Activated naive CD4-positive, alpha-beta T cell treated with anti-CD3 and anti-CD28 coated beads, Interleukin-2, amount 10 ng/mL, durations not matched to agents 7 days and 5 days (primary cell): ENCODE measurements at regions not wholly inside any gene's neighbourhood (a gene's known extent, or its start where the extent isn't known, plus 50 kb on each side); places are given as distances from the start of the nearest gene placed in this dataset.

ENCODE experiments used
- CTCF ChIA-PET: fragments of 350-600 bp; sonication (Branson Sonifier 250); formaldehyde crosslinking; loops from one replicate; lab custom pipeline; 2021; ENCODE audit warnings: antibody characterized with exemption; lab: Charles Lee
- DNase-seq: peaks from one replicate; pipeline ENCODE4 v3.0.0-alpha.2; 2020
- H3K27ac Mint-ChIP-seq: one replicate; pipeline ENCODE4 v1.8.0; 2021; ENCODE audit warnings: mild to moderate bottlenecking, moderate library complexity, mixed read lengths
- H3K27me3 Mint-ChIP-seq: one replicate; pipeline ENCODE4 v1.8.0; 2021; ENCODE audit warnings: mild to moderate bottlenecking, mixed read lengths
- H3K36me3 Mint-ChIP-seq: one replicate; pipeline ENCODE4 v1.8.0; 2021; ENCODE audit warnings: mixed read lengths
- H3K4me1 Mint-ChIP-seq: one replicate; pipeline ENCODE4 v1.8.0; 2021; ENCODE audit warnings: mixed read lengths
- H3K4me3 Mint-ChIP-seq: one replicate; pipeline ENCODE4 v1.8.0; 2021; ENCODE audit warnings: mild to moderate bottlenecking, moderate library complexity, mixed read lengths
- H3K9me3 Mint-ChIP-seq: one replicate; pipeline ENCODE4 v1.8.0; 2021; ENCODE audit warnings: mixed read lengths

- CTCF ChIA-PET: no interaction called here
- DNase-seq: no peak
- H3K4me3 Mint-ChIP-seq: no peak overlapping the region
- no peak overlapping the region for H3K27ac Mint-ChIP-seq
- H3K36me3 Mint-ChIP-seq: no peaks in the 10 kb centered on the region
- H3K4me1 Mint-ChIP-seq: no peaks in the 10 kb centered on the region
- no peaks in the 10 kb centered on the region for H3K9me3 Mint-ChIP-seq
- no peaks in the 10 kb centered on the region for H3K27me3 Mint-ChIP-seq
Observed at GRCh38 chr6:145047891-145048290, 687.4 kb downstream of the EPM2A start.

GRCh38 chr6:145051661-145052060 lies 683.7 kb downstream of the EPM2A start:
- H3K27ac Mint-ChIP-seq: no peak overlapping the region
- H3K36me3 Mint-ChIP-seq: no peaks in the 10 kb centered on the region
- no peaks in the 10 kb centered on the region for H3K4me1 Mint-ChIP-seq
- CTCF ChIA-PET: no interaction called here
- DNase-seq: no peak
- H3K9me3 Mint-ChIP-seq: no peaks in the 10 kb centered on the region
- H3K27me3 Mint-ChIP-seq: no peaks in the 10 kb centered on the region
- H3K4me3 Mint-ChIP-seq: no peak overlapping the region

GRCh38 chr6:145055567-145055966 lies 679.8 kb downstream of the EPM2A start:
- Mint-ChIP-seq H3K27me3 (no peaks in the 10 kb centered on the region), H3K4me1 (no peaks in the 10 kb centered on the region), H3K9me3 (no peaks in the 10 kb centered on the region), H3K4me3 (no peak overlapping the region), H3K27ac (no peak overlapping the region), H3K36me3 (no peaks in the 10 kb centered on the region)
- no peak for DNase-seq
- CTCF ChIA-PET: no interaction called here

- CTCF ChIA-PET: no interaction called here
- no peak overlapping the region for H3K27ac Mint-ChIP-seq
- H3K36me3 Mint-ChIP-seq: no peaks in the 10 kb centered on the region
- H3K4me1 Mint-ChIP-seq: no peaks in the 10 kb centered on the region
- no peaks in the 10 kb centered on the region for H3K9me3 Mint-ChIP-seq
- H3K4me3 Mint-ChIP-seq: no peak overlapping the region
- peaks cover 3% of the 10 kb centered on the region for H3K27me3 Mint-ChIP-seq
- DNase-seq: no peak
Observed at GRCh38 chr6:145060714-145061113, 674.6 kb downstream of the EPM2A start.

DNA sequence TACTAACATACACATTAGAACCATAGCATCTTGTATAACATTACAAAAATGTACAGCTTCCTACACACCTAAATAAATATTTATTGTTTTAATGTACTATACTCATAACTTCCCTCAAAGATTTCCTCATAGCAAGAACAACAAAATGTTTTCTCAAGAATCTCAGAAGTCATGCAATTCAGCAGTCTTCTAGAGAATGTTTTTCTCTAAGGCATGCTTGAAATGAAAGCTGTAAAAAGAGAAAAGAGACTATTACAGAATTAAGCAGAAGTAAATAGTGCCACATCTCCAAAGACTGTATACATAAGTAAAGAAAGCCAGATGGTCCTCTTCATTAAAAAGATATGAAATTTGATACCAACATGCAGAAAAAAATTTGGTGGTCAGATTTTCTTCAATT lies 672.2 kb downstream of the EPM2A start:
- H3K4me1 Mint-ChIP-seq: no peaks in the 10 kb centered on the region
- H3K36me3 Mint-ChIP-seq: no peaks in the 10 kb centered on the region
- CTCF ChIA-PET: no interaction called here
- H3K9me3 Mint-ChIP-seq: no peaks in the 10 kb centered on the region
- no peak overlapping the region for H3K27ac Mint-ChIP-seq
- no peak overlapping the region for H3K4me3 Mint-ChIP-seq
- DNase-seq: no peak
- H3K27me3 Mint-ChIP-seq: peaks cover 7% of the 10 kb centered on the region

DNA sequence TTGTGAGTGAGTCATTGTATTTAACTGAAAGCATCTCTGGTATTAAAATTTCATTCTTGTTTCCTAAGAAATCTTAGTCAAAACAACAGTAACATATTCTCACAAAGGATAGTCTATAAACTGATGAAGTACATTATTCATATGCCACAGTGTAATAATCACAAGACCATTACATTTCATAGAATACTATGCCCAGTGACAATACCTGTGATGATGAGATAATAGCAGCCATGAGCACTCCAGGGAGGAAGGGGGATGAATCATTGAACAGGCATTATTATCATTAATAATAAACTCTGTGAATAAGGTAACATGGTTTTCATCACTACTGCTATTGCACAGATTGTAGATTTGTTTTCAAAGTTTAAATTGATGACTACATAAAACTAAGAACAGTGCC lies 667.9 kb downstream of the EPM2A start:
- Mint-ChIP-seq H3K4me3 (no peak overlapping the region), H3K27ac (no peak overlapping the region), H3K27me3 (peaks cover 12% of the 10 kb centered on the region), H3K9me3 (no peaks in the 10 kb centered on the region), H3K4me1 (no peaks in the 10 kb centered on the region), H3K36me3 (no peaks in the 10 kb centered on the region)
- DNase-seq: no peak
- CTCF ChIA-PET: no interaction called here

DNA sequence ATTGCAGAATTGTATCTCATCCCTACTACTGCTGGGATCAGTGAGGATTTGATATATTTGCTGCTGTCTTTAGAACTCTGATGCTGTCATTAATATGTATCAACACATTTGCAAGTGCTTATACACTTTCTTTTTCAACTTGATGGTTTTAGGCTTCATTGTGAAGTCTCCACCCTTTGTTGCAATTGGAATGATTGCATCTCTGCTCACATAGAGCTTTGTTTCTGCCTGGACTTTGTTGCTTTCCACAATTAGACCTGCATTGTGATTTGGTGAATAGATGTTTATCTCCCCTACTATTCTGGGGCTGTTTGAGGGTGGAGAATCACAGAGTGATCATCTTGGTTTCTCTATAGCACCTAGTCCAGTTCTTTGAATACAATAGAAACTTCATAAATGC lies 666.7 kb downstream of the EPM2A start:
- Mint-ChIP-seq H3K27me3 (peaks cover 12% of the 10 kb centered on the region), H3K9me3 (no peaks in the 10 kb centered on the region), H3K4me3 (no peak overlapping the region), H3K4me1 (no peaks in the 10 kb centered on the region), H3K27ac (no peak overlapping the region), H3K36me3 (no peaks in the 10 kb centered on the region)
- no peak for DNase-seq
- CTCF ChIA-PET: no interaction called here

- Mint-ChIP-seq H3K36me3 (no peaks in the 10 kb centered on the region), H3K27ac (no peak overlapping the region), H3K4me1 (no peaks in the 10 kb centered on the region), H3K4me3 (no peak overlapping the region), H3K9me3 (no peaks in the 10 kb centered on the region), H3K27me3 (peaks cover 12% of the 10 kb centered on the region)
- CTCF ChIA-PET: no interaction called here
- no peak for DNase-seq
Observed at GRCh38 chr6:145069966-145070365, 665.4 kb downstream of the EPM2A start.

DNA sequence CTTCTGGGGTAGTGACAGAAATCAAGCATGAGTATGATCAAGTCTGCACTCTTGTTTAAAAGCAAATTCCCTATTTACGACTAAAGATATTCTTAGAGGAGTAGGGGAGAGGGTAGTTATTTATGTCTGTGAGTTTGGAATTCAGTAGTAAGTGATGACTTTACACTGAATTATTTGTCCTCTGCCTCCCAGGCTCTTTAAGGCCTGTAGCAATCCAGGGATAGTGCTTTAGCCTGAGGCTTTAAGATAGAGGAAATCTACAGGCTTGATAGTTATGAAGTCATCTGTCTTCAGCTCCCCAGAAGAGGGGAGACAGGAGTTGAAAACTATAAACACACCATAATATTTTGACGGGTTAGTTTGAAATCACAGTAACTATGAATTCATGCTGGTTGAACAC lies 664.5 kb downstream of the EPM2A start:
- no peak overlapping the region for H3K4me3 Mint-ChIP-seq
- no peak for DNase-seq
- no peak overlapping the region for H3K27ac Mint-ChIP-seq
- peaks cover 8% of the 10 kb centered on the region for H3K27me3 Mint-ChIP-seq
- CTCF ChIA-PET: no interaction called here
- H3K4me1 Mint-ChIP-seq: no peaks in the 10 kb centered on the region
- H3K9me3 Mint-ChIP-seq: no peaks in the 10 kb centered on the region
- no peaks in the 10 kb centered on the region for H3K36me3 Mint-ChIP-seq

GRCh38 chr6:145071836-145072235 lies 663.5 kb downstream of the EPM2A start:
- Mint-ChIP-seq H3K27ac (no peak overlapping the region), H3K4me1 (no peaks in the 10 kb centered on the region), H3K36me3 (no peaks in the 10 kb centered on the region), H3K27me3 (peaks cover 5% of the 10 kb centered on the region), H3K9me3 (no peaks in the 10 kb centered on the region), H3K4me3 (no peak overlapping the region)
- DNase-seq: no peak
- CTCF ChIA-PET: no interaction called here

GRCh38 chr6:145073811-145074210 lies 661.5 kb downstream of the EPM2A start:
- CTCF ChIA-PET: no interaction called here
- no peak overlapping the region for H3K4me3 Mint-ChIP-seq
- peaks cover 5% of the 10 kb centered on the region for H3K27me3 Mint-ChIP-seq
- H3K4me1 Mint-ChIP-seq: no peaks in the 10 kb centered on the region
- H3K9me3 Mint-ChIP-seq: no peaks in the 10 kb centered on the region
- H3K27ac Mint-ChIP-seq: no peak overlapping the region
- no peak for DNase-seq
- H3K36me3 Mint-ChIP-seq: no peaks in the 10 kb centered on the region

DNA sequence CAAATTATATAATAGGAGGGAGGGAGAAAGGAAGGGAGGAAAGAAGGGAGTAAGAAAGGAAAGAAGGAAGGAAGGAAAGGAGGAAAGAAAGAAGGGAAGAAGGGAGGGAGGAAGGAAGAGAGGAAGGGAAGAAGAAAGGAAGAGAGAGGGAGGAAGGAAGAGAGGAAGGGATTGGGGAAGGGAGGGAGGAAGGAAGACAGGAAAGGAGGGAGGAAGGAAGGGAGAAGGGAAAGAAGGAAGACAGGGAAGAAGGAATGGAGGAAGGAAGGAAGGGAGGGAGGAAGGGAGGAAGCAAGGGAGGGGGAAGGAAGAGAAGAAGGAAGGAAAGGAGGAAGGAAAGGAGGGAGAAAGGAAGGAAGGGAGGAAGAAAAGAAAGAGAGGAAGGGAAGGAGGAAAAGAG lies 660.5 kb downstream of the EPM2A start:
- Mint-ChIP-seq H3K4me1 (no peaks in the 10 kb centered on the region), H3K36me3 (no peaks in the 10 kb centered on the region), H3K9me3 (no peaks in the 10 kb centered on the region), H3K27me3 (no peaks in the 10 kb centered on the region), H3K4me3 (no peak overlapping the region), H3K27ac (no peak overlapping the region)
- no peak for DNase-seq
- CTCF ChIA-PET: no interaction called here

DNA sequence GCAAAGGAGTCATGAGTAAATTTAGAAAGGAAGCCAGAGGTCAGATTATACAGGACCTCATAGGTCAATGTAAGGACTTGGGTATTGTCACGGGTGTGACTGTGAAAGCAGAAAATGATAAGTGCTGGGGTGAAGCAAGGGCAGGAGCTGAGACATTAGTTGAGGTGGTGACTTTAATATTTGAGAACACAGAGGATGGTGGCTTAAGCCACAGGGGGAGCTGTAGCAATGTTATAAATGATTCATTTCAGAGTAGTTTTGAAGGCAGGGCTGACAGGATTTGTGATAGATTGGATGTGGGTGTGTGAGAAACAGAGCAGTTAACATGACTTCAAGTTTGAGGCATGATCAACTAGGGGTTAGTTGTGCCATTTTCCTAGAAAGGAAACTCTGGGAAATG lies 659.9 kb downstream of the EPM2A start:
- Mint-ChIP-seq H3K27me3 (no peaks in the 10 kb centered on the region), H3K27ac (no peak overlapping the region), H3K4me3 (no peak overlapping the region), H3K36me3 (no peaks in the 10 kb centered on the region), H3K9me3 (no peaks in the 10 kb centered on the region), H3K4me1 (no peaks in the 10 kb centered on the region)
- DNase-seq: no peak
- CTCF ChIA-PET: no interaction called here

DNA sequence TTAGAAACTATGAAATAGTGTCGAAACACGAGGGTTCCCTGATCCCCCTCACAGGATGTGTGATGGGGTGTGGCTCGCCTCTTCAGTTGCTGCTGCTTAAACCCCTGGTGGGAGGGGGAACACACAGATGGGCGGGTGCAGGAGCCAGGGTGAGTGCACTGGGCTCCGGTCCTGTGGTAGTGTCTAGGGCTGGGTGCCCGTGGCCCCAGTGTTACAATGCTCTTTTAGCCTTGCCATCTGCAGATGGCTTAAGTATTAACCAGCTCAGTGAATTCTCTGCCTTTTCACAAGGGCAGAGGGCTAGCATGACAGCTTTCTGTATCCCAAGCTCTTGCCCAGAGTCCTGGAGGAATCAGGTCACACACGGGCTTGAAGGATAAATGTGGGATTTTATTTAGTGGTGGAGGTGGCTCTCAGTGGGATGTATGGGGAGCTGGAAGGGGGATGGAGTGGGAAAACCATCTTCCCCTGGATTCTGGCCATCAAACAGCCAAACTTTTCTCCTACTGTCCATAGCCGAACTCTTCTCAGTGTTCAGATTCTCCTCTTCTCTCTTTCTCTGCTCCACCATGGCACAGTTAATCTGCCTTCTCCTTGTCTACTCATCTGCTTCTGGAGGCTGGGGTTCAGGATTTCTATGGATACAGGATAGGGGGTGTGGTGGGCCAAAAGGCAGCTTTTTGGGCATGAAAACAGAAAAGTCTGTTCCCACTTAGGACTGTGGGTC lies 659.0 kb downstream of the EPM2A start:
- no peak overlapping the region for H3K27ac Mint-ChIP-seq
- no peaks in the 10 kb centered on the region for H3K36me3 Mint-ChIP-seq
- no peak overlapping the region for H3K4me3 Mint-ChIP-seq
- no peaks in the 10 kb centered on the region for H3K9me3 Mint-ChIP-seq
- no peaks in the 10 kb centered on the region for H3K4me1 Mint-ChIP-seq
- DNase-seq: no peak
- CTCF ChIA-PET: no interaction called here
- no peaks in the 10 kb centered on the region for H3K27me3 Mint-ChIP-seq

DNA sequence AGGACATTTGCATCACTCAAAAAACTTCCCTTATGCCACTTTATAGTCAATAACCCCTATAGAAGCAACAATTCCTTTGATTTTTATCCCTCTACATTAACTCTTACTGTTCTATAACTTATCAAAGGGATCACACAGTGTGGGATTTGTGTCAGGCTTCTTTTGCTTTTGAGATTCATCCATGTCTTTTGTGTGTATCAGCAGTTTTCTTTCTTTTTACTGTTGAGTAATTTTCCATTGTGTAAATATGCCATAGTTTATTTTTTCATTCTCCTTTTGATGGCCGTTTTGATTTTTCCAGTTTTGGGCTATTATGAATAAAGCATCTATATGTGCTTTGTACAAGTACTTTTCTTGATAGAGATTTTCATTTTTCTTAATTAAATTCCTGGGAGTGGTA lies 657.9 kb downstream of the EPM2A start:
- Mint-ChIP-seq H3K9me3 (no peaks in the 10 kb centered on the region), H3K27ac (no peak overlapping the region), H3K4me1 (no peaks in the 10 kb centered on the region), H3K27me3 (no peaks in the 10 kb centered on the region), H3K4me3 (no peak overlapping the region), H3K36me3 (no peaks in the 10 kb centered on the region)
- CTCF ChIA-PET: no interaction called here
- no peak for DNase-seq

- CTCF ChIA-PET: no interaction called here
- Mint-ChIP-seq H3K36me3 (no peaks in the 10 kb centered on the region), H3K9me3 (no peaks in the 10 kb centered on the region), H3K4me1 (no peaks in the 10 kb centered on the region), H3K4me3 (no peak overlapping the region), H3K27ac (no peak overlapping the region), H3K27me3 (no peaks in the 10 kb centered on the region)
- no peak for DNase-seq
Observed at GRCh38 chr6:145080651-145081050, 654.7 kb downstream of the EPM2A start.
